HCEC 1CT (cell line): ENCODE measurements at regions not wholly inside any gene's neighbourhood (a gene's known extent, or its start where the extent isn't known, plus 50 kb on each side); places are given as distances from the start of the nearest gene placed in this dataset.

Experiments
- DNase-seq: peaks from one replicate; pipeline ENCODE4 v3.0.0-alpha.2; 2017

DNA sequence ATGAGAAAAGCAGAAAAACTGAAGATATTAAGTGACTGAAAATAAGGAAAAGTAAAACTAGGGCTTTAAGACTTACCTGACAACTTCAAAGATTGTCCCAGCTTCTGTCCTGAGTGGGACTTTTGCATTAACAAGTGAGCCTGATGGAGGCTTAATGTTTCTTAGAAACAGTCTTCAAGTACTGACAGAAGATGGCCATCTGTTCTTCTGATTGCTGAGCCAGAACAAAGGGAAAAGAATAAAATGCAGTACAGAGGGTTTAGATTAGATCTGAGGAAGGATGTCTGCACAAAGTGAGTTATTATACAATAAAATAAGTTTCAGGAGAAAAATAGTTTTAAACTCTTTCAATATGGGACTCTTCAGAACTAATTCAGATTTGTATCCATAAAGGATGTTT, 500.7 kb downstream of the CETN3 start:
- no peak for DNase-seq

DNA sequence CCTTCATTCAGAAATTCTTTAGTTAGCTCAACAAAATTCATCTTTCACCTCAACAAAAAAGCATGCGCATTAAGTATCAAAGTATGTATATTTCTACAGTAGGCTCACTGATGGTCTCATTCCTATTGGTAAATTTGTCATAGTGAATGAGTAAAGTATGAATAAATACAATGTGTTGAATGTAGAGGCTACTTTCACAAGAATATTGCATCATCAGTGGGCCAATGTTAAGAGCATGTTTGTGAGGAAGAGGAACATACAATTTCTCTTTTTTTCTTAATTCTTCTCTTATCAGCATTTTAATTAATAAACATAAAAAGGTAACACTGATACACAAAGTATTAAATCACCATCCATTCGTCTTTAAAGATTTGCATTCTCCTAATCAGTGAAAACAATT, 505.1 kb downstream of the CETN3 start:
- peak; percentile 59 for DNase-seq

DNA sequence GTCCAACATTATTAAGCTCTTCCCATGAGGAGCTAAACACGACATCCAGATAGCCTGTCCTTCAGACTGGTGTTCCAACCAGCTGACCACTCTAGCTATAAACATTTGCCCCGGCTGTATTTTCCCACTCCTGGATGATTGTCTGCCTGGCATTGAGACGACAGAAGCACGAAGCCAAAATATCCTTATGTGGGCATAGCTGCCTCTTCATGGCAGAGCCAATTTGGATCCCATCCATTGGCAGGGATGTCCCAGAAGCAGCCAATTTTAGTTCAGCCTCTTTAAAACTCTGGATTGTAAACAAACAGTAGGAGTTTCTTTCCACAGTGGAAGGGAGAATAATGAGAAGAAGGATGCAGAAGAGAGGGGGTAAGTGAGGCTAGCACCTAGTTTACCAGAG, 507.6 kb downstream of the CETN3 start:
- no peak for DNase-seq

DNA sequence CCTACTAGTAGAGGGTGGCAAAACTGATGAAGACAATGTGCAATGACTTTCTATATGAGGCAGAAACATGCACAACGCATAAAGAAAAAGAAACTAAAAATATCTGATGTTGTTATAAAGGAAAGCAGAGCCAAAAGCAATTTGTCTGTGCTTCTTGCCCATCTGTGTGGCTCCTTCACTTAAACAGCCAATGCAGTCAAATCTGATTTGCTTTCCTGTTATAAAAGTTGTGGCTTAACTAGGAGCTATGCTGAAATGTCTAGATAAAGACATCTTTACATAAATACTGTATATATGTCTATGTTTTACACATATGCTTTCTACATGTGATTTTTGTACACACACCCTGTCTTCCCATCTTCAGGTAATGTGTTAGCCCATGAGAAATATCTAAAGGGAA, 508.2 kb downstream of the CETN3 start:
- no peak for DNase-seq

- peak; percentile 7 for DNase-seq
These were observed 509.2 kb downstream of the CETN3 start for GRCh38 chr5:89900346-89900745.

DNA sequence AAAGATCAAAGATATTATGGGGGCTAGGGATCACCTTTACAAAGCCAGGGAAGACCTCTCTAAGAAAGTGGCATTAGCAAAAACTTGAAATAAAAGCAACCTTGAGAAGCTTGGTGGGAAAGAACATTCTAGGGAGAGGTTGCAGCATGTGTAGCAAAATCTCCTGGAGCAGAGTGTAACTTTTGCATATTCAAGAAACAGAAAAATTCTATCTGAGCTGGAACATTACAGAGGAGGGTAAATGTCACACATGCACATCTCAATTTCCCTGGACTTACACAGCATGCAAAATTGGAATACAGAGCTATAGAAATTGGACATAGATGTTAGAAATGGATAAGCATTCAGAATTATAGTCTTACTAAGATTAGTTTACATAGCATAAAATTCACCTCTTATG, 510.0 kb downstream of the CETN3 start:
- DNase-seq = no peak

- DNase-seq = no peak
These were observed 516.0 kb downstream of the CETN3 start for GRCh38 chr5:89893546-89893945.

GRCh38 chr5:89885670-89886069, 523.9 kb downstream of the CETN3 start:
- no peak for DNase-seq

- no peak for DNase-seq
These were observed 525.6 kb downstream of the CETN3 start for GRCh38 chr5:89883967-89884366.

DNA sequence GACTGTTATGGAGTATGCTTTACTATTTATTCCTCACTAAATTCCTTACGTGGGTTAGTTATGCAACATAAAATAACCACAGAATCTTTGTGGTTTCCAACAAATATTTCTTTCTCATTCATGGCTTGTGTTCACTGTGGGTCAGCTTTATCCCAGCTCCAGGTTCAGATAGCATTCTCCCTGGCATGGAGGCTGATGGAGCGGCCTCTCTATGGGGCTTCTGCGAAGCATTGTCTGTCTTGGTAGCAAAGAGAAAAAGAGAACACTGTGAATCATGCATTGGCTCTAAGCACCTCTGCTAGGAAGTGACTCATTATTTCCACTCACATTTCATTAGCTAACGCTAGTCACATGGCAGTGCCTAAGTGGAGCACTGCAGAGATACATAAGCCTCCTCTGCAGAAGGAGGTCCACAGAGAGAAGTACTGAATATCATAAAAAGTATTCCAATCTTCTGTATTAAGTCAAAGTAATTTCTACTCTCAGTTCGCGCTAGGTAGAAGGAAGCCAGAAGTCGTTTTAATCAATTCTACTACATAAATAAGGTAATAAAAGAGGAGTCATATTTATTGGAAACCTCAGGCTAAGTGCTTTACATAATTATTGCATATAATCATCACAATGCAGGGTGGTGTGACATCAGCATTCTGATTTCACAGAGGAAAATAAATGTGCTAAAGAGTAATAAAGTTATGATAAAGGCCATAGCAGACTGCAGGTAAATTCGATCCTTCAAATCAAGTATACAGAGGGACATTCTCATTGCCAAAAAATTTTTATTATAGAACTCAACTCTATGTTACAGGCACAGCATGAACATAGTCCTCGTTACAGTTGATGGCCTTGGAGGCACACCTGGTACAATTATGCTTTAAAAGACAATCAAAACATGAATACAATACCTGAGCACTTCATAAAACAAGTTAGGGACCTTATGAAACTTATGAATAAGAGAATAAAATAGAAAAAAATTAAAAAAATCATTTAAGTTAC, 531.1 kb downstream of the CETN3 start:
- peak; percentile 91 for DNase-seq

GRCh38 chr5:89871906-89872305, 537.6 kb downstream of the CETN3 start:
- DNase-seq = no peak

DNA sequence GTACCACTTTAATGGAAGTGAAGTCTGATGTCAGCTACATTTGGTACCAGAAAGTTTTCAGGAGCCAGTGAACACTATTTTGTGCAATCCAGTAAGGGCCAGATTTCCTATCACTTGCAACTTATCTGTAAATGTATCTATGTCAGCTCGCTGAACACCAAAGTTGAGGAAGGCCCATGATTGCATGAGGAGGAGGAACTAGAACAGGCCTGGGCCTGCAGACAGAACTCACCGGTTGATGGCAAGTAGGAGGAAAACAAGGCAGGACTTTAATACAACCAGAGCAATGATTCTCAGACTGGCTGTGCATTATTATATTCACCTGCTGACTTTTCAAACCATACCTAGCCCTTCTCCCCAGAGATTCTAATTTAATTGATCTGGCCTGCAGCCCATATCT, 540.2 kb downstream of the CETN3 start:
- DNase-seq = no peak

DNA sequence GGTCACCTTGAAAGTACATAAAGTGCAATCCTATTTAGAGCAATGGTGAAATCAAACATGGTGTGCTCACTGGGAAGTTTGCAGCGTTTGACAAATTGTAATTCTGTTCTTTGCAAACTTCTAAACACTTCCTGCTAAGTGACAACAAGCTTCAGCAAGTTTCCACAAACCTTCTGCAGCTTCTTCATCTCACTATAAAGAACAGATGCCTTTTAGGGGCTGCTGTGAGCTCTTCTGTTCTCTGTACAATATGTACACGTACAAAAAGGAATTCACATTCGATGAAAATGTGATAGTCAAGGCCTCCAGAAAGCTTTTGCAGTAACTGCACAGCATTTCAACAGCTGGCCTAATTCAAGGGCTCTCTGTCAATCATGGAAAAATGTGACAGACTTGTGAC, 543.1 kb downstream of the CETN3 start:
- DNase-seq = no peak

DNA sequence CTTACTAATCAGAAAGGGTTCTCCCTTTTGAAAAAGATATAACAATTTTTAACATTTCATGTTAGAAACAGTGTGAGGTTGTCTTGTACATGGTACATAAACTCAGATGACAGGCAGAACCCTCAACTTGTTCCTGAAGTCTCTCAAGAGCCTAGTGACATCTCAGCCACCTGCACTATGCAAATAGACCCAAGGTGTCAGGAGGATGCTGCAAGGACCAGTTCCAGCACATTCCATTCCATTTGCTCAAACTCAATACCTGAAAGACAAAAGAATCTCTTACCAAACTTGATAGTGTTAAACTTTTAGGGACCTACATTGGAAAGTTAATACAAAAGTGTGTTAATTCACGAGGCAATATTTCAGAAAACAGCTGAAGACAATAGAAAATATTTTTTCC, 544.6 kb downstream of the CETN3 start:
- no peak for DNase-seq

GRCh38 chr5:89857790-89858189, 551.8 kb downstream of the CETN3 start:
- no peak for DNase-seq

DNA sequence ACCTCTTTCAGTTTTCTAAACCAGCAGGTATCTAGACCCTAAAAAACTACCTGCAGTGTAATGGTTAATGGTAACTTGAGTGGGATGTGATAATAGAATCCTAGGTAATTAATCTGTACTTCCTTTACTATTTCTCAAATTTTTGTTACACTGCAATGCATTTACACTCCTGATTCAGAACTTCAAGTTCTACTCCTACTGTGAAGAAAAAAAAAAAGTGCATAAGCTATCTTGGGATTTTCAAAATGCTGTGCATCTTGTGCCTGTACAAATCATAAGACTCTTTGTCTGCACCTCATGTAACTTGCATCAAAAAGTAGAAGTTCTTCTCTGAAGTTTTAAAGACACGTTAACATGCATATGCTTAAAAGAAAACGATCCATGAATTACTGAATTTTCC, 554.1 kb downstream of the CETN3 start:
- no peak for DNase-seq

DNA sequence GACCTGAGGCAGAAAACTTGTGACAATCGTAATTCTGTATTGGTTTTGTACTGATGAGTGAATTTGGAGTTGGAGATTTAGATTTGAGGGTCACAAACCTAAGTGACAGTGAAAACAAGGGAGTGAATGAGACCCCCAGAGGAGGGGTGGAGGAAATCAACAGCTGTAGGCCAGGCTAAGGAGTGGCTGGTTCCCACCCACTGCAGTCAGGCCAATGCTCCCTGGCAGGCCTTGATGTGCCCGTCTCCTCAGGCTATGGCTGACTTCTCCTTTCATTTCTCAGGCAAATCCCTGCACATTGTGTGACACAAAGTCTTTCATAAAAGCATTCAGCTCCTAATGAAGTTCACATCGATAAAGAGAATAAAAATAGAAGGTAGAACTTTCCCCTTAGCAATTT, 557.6 kb downstream of the CETN3 start:
- no peak for DNase-seq

DNA sequence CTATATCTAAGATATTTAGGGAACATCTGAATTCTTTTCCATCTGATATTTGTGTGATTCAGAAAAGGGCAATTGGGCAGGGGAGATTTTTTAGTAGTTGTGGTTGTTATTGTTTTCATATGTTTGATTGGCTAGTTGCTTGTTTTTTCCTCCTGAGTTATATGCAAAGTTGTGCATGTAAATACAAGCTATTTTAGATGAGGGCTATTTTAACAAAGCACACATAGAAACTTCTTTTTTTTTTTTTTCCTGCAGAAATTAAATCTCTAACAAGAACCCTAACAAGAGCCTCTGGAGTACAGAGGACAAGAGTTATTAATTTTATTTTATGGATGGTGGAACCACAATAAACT, 559.1 kb downstream of the CETN3 start:
- DNase-seq = no peak

DNA sequence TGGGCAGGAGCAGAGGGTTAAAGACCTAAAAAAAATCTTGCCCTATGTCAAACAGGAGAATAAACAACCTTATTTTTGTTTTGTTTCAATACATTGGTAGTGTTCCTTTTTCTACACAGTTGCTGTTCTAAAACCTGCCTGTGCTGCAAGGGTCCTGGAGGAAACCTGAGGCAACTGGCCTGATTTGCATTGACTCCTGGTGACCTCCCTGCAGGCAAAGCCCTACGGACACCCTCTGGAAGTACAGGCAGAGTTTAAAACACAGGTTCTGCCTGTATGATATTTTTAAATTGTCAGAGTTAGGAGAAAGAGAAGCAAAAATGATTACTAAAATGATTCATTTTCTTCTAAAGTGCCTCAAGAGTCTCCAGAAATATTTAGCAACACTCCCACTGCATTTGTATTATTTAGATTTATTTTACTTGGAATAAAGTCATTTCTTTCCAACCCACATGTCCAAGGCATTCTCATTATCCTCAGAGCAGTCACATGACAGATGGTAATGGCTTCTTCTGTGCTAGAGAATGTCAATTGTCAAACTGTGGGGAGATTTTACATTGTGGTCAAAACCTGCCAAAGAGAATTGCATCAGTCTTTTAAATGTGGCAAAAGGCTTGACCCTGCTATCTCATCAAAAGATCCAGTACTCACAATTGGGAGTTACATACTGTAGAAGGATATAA, 559.6 kb downstream of the CETN3 start:
- DNase-seq = no peak

- DNase-seq = peak; percentile 32
These were observed 561.8 kb downstream of the CETN3 start for GRCh38 chr5:89847743-89848142.

DNA sequence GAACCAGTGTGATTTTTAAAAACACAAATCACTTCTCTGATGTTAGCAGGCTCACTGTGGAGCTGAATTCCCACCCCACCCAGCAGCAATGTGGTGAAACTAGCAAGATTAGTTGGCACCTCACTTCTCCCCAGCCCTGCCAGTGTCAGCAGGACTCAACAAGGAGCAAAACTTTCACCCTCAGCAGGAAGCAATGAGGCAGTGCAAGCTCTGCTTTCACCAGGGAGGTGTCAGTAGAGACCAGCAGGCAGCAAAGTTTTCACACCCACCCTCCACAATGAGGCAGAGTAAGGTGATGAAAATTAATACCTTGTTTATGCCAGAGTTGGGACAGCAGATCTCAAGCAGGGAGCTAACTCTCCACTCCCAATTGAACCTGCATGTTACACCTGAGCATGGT, 565.0 kb downstream of the CETN3 start:
- no peak for DNase-seq

DNA sequence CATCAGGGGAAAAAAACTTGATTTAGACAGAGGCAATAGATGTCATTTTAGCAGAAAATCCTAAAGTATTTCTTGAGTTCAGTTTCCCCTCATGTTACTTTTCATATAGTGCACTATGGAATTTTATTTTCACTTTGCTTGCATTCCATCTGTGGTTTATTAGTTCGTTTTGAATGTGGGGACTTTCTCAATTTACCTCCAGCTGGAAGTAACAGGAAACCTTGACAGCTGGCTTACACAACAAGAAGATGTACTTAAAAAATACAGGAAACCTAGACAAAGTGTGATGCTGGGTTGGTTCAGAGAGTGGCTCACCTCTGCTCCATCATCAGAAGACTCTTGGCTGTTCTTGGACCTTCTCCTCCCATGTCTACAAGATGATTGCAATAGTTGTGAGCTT, 567.0 kb downstream of the CETN3 start:
- no peak for DNase-seq

- no peak for DNase-seq
These were observed 568.6 kb downstream of the CETN3 start for GRCh38 chr5:89840906-89841305.

GRCh38 chr5:89830691-89831090, 578.9 kb downstream of the CETN3 start:
- peak; percentile 25 for DNase-seq
